NCI-H748 (cell line): ENCODE measurements at regions not wholly inside any gene's neighbourhood (a gene's known extent, or its start where the extent isn't known, plus 50 kb on each side); places are given as distances from the start of the nearest gene placed in this dataset.

ENCODE experiments used
- DNase-seq: peaks from one replicate; lab custom pipeline; 2025; ENCODE audit not compliant: unreplicated experiment; lab: John Stamatoyannopoulos, UW

DNA sequence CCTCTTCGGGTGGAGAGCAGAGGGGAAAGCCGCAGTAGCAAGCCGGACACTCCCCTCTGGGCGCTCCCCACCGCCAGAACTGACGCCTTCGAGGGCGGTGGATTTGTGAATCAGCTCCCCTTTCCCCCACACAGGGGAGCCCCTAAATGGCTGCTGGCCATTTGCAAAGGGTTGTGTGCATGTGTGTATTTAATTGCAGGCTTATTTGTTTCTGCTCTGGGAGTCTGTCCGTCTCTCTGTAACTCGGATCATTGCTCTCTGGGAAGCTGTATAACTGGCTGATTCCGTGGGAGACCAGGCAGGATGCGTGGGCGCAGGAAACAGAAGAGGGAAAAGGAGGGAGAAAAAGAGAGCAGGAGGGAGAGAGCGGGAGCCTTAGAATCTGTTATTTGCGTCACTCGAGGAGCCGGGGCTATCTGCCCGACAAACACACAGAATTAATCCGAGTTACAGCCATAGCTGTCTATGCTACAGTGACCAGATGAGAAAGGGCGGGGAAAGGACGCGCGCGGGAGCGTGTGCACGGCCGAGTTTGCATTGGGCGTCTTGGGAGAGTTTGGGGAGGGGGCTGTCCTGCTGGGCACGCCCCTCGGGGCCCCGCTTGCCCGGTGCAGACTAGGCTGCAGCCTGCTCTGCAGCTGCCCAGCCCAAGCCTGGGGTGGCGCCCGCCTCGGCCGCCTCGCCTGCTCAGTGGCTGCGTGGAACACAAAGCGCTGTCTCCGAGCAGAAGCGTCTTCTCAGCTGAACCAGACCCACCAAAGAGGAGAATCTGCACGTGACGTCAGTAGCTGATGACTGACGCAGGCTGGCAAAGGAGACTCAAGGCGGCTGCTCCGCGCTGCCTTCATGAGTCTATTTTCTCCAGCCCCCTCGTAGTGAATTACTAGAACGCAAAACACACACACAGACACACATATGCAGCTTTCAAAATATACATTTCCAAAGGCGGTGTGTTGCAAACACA, 105.3 kb upstream of the HSD17B12 start:
- peak; percentile 87 for DNase-seq

DNA sequence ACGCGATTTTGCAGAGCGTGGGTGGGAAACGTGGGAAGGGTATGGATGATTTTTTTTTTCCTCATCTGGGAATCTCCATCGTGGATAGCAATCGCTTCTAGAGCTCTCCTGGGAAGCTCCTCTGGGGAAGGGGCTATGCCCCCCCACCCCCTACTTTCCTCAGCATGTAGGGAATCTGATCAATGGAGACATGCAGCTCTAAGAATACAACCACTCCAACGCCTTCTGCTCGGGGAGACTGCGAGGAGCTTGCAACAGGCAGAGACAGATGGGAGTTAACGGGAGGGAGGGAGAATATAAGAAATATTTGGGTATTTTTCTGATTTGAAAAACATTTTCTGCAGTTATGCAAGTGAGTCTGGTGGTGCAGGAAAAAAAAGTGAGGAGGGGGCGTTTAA, 104.6 kb upstream of the HSD17B12 start:
- no peak for DNase-seq

DNA sequence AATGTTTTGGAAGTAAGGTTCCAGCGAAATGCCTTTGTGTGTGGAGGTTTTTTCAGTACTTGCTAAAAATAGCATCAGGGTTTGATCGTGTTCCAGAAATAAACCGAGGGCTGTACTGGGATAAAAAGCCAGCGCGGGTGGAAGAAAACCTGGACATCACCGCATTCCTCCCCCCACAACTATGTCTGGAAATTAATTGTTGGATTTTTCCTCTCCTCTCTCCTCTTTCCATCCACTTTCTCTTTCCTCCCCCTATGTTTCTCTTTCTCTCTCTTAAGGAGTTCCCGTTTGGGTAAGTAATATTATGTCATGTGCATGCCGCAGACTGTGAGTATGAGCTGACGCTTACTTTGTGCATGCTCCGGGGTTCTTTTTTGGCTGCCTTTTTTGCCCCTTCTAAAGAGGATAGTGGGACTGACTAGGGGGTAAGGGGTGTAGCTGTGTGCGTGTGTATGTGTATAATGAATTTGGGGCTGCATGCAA, 104.2 kb upstream of the HSD17B12 start:
- no peak for DNase-seq

DNA sequence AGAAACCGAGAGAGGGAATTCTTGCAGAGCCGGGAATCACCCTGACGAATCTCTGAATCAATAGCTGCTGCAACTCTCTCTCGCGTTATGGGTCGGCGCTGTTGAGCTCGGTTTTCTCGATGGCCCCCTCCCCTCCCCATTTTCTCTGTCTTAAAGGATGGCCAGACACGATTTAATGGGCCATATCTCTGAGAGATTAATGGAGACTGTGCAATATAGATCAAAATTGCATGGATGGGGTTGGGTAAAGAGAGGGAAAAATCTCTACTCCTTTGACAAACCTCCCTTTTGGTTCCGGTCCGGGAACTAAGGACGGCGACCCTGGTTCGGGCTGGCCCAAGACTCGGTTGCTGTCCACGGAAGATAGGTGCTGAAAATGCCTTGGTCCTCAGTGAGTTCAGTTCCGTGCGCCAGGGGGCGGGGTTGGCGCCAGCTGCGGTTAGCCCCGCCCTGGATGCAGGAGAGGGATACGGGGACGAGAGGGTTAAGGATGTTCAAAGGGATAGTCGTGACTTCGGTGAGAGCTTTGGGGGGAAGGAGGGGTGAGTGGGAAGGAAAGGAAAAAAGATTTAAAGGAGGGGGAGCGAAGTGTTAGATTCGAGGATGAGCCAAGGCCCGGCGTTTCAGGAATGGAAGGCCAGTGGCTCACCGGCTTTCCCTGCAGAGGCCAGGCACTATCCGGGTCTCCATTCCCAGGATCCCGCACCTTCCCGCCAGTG, 103.6 kb upstream of the HSD17B12 start:
- DNase-seq = peak; percentile 57

DNA sequence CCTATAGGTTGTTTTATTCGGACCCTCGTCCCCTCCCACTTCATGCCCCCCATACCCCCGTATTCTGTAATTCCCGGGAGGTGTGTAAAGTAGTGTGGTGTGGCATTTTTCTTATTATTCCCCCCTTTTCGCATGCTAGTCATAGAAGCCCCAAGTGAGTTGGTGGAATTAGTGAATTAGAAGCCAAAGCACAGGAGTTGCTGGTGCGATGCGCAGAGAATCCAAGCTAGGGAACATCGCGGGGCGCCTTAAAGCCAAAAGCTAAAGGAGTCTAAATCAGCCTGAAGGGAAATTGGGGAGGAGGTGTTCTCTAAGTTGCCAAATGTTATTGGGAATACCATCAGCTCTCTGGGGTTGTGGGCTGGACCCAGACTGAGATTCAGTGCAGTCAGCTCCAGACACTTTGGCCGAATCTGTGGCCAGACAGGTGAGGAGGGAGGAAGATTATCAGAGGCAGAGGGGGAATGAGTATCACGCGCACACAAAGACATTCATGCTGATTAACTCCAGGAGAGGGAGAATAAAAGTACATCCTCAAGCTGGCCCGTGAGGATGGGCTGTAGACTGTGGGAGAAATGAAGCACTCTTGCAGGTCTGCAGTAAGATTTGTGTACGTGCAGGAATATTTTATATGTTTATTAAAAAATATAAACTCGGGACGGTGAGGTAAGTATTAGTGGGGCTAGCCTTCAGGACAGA, 102.8 kb upstream of the HSD17B12 start:
- no peak for DNase-seq

DNA sequence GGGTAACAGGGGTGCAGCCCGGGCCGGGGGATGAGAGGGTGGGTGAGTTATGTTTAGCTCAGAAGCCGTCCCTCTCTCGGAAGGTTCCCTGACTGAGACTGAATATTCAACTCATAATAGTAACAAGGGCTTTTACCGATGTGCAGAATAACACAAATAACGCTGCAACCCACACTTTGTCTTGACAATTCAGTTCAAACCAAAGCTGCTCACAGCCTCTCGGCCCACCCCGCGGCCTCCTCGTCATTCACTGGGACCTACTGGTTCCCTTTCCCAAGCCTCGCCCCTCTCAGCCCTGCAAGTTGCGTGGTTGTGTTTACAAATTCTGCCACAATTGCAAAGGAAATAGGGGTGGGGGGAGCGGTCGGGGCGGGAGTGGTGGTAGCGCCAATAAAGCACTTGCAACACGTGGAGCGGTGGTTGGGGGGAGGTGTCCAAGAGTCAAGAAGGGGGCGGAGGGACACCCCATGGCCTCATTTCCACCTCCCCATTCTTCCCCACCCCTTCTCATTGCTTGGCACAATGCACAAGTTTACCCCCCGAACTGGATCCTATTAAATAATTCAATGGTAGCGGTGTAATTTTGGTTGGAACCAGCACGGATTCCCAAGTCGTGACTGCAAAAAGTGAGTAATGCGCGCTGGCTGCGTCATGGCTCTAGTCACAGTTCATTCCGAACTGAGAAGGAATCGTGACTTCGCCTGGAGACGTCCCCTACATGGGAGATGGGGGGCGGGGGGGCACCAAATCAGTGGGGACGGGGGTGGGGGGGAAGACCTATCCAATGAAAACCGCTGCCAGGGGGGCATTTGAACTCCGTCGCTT, 102.0 kb upstream of the HSD17B12 start:
- DNase-seq = peak; percentile 47

DNA sequence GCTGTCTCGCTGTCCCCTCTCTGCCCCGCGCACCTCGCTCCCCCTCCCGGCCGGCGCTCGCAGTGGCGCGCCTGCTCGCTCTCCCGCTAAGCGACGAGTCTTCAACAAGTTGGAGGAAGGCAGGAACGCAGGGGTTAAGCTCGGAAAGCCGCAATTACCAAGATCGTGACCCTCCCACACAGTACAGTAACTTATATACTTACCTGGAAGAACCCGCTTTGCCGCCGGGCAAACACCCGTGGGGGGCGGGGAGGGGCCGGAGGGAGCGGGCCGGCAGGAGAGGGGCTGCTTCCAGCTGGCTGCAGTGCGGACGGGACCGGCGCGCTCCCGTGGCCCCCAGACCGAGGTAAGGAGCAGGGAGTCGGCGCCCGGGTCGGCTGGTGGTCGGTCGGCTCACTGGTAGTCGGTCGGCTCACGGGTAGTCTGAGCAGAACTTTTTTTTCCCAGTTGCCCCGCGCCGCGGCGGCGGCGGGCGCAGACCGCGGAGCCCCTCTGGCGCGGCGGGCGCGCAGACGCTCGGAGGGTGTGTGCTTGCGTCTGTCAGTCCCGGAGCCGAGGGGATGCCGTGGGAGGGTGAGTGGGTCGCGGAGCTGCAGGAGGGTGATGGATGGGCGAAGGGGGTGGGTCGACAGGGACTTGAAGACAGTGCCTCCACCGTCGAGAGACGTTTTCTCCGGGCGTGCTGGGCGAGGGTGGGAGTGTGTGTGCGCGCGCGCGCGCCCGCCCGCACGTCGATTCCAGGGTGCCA, 101.2 kb upstream of the HSD17B12 start:
- peak; percentile 50 for DNase-seq

DNA sequence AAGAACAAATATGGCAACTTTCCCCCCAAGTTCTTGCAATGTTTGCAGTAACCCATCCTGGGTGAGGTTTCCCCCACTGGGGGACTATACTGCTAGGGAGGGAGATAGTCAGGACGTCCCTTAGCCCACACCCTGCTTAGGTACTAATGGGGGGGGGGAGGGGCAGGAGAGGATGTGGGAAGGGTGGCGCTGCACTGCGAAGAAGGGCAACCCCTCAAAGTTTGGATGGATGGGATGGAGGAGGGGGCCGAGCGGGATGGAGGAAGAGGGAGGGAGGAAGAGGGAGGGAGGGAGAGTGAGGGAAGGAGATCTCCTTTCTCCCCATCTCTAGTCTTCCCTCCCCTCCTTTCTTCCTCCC, 100.6 kb upstream of the HSD17B12 start:
- DNase-seq = no peak

DNA sequence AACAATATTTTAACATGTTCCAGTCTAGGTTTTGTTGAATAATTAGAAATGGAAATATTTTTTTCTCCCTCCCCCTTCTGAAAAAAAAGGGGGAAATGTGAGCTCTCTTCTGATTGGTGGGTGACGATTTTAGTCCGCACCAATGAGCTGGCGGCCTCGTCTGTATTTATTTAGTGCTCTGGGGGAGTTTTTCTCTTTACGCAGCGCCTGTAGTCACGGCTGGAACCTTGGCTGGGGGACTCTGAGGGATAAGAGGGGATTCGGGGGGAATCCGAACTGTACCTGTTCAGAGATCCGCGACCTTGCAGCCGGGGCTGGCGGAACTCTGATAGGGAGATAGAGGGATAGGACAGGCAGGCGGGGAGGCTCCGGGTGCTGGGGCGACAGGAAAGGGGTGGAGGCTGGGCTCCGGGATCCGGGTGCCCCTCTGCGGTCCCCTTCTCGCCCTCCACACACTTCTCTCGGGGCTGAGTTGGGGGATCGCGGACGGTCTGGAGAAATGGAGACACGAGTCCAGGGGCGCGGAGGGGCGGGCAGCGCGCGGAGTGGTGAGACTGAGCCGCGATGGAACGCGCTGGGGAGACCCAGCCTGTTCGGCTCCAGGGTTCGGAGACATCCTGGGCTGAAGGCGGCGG, 99.7 kb upstream of the HSD17B12 start:
- peak; percentile 23 for DNase-seq

DNA sequence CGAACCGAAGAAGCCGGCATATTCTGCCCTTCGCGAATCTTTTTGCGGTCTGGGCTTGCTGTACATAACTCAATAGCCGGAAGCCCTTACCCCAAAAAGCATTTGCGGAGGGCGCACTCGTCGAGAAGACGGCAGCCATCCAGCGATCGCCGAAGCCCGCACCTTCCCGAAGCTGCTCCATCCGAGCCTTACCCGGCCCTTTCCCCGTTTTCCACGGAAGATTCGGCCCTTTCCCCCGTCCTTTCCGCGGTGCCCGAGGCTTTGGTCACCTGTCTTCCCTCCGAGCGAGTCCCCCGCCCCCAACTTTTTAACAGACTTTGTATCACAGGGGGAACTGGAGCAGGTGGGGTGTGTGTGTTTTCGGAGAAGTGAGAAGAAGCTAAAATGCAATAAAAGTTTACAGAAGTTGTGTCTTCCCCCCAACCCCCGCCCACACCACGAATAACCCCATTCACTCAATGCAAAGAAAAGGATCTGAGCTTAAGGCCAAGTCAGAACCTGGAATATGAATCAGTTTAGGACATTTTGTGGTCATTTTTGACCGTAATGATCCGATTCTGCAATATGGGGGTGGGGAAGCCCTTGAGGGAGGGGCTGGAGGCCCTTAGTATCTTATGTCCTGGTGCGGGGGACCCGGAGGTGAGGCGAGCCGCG, 99.0 kb upstream of the HSD17B12 start:
- no peak for DNase-seq

DNA sequence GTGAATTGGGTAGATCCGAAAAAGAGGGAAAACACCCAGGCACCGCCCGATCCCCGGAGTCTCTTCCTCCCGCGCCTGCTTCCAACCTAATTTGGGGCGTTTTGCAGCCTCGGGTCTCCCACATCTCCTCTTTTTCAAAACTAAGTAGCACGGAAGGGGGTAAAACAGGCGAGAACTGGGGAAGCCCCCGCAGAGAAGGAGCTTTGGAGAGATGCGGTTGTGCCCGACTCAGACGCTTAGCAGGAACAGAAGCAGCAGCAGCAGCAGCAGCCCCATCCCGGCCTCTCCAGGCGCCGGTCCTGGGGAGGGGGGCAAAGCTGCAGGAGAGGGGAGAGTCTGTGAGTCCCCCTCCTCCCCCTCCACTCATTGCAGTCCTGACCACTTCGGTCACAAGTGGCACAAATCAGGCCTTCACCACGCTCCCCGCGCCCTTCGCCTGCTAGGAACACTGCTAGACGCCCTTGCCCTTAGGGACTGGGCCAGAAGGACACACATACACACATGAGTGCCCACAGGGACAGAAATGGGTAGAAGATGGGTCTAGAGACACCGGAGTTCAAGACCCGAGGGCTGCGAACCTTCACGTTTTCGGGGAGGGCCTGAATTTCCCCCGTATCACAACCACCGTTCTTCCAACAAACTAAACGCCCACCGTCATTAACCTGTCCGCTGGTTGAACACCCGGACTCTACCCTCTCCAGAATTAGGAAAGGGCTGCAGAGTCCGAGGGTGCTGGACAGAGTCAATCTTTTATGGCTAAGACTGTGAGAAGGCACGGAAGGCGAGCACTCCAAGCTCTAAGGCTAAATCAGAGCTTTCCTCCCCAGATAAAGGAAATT, 98.3 kb upstream of the HSD17B12 start:
- no peak for DNase-seq

DNA sequence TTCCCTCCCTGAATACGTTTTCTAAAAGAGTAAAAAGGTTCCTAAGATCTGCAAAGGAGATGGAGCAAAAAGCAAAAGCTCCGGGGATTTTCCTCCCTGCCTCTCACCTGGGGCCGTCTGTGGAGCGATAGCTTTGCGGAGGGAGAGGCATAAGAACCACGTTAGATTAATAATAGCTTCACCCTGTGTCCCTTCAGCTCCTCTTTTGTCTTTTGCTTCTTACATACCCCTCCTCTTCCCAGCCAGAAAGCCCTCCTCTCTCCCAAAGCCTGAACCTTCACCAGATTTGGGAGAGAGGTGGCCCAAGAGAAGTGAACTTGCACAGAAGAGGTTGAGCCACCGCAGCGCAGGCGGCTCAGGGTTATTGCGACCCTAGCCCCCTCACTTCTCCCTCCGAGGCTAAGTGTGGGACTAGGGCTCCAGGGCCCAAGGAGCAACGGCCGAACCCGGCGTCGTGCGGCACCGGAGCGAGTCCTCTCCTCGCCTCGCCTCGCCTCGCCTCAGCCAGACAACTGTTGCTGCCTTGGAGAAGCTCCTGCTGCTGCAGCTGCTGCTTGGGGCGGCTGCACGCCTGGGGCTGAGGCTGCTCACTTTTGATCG, 97.6 kb upstream of the HSD17B12 start:
- peak; percentile 7 for DNase-seq

DNA sequence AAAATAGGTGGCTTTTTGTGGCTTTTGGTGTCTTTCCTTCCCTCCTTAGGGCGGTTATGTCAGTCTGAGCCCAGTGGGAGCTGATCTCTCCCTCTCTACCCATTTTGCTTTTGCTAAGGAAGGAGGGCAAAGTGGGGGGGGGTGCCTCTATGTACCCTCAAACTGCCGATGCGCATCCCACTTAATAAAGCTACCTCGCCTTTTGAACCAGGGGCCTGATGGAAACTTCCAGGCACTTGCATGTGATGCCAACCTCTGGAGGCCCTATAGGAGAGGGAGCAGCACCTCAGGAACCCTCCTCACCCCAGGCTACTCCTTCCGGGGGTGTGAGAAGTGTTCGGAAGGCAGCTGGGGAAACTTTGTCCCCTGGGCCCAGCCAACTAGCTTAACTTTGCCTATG, 97.0 kb upstream of the HSD17B12 start:
- no peak for DNase-seq

DNA sequence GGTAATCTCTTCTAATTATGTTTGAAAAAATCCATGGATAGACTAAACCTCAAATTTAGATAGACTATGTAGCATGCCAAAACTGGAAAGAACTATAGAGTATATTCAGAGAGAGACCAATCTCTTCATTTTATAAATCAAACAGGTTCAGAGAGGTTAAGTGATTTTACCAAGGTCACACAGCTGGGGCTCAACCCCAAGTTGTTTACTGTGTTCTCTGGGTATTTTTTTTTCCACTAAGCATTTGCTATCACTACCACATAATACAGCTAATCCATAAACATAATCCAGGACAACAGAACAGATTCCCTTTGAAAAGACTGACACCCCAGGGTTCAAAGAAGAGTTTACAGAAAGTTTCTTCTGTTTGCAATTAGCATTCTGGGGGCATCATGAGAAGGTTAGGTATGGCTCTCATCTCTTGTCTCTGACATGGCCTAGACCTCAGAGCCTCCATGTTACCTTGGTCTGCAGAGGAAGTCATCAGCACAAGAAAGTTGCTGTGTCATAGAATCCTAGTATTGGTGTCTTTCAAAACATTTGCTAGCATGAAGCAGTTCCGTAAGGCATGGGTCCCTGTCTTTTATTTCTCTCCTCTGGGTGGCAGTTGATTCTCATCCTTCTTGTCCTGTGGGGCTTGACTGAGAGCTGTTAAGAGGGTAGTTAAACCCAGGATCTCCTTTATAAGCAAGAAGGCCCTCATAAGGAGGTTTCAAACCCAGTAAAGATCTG, 94.5 kb upstream of the HSD17B12 start:
- no peak for DNase-seq

DNA sequence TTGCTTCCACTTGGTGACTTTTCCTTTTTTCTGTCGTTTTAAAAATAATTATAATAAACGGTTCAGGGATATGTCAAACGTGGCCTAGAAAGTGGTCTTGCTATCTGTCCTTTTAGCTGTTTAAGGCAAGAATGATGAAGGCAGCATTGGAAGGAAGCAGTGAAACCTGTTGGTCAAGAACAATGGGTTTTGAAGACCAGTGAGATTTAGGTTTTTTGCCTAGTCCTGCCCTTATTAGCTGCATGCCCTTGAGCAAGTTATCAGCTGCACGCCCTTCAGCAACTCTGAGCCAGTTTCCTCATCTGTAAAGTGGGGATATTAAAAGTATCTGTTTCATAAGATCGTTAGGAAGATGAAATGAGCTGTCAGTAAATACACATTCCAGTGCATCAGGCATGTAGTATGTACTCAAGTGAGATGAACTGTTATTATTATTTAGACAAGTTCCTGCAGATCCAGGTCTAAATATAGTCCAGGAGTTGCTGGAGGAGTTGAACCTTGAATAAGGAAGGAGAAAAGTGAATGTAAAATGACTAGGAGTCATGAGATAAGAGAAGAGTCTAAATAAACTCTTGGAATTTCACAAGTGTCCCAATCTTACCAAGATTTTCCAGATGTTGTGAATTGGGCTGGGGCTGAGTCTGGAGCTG, 90.8 kb upstream of the HSD17B12 start:
- DNase-seq = no peak

DNA sequence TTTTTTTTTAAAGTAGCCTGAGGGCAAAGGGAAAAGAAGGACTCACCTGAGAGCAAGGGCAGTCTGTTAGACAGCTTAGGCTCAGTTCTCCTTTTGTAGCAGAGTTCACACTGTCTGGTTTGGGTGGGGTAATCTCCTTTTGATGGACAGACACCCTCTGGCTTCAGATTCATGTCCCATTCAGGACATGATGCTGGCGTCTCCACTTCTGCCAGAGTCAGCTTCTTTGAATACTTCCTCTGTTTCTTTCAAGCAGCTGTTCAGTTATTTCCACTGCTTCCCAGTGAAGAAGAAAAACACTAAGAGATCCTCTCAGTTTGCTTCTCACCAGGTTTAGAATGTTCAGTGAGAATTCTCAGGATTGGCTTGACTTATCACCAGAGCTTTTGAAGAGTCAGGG, 79.0 kb upstream of the HSD17B12 start:
- DNase-seq = no peak

DNA sequence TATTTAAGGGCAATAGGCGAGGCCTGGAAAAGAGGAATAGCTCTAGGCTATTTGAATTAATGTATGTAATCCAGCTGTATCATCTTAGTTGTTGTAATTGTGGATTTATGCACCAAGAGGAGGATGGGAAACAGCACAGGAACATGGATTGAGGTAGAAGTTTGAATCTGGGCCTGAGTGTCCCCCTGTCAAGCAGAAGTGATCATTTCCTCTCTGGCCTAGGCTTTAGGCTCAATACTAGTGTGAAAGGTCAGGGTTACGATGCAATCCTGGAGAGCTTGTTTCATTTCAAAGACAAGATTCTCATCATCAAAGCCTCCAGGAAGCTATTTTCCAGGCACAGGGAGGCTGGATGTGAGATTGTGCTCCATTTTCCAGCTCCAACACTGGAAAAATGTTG, 77.9 kb upstream of the HSD17B12 start:
- DNase-seq = no peak
